SK-N-SH (cell line): ENCODE measurements at regions not wholly inside any gene's neighbourhood (a gene's known extent, or its start where the extent isn't known, plus 50 kb on each side); places are given as distances from the start of the nearest gene placed in this dataset.

Source experiments
- CTCF ChIA-PET: fragments of 300-600, 350-600 bp; formaldehyde crosslinking; extraction: SDS; loops from one replicate; lab custom pipeline; 2021; lab: Yijun Ruan, JAX
- POLR2A ChIA-PET: fragments of 350-600 bp; sonication (Branson Sonifier 250); formaldehyde crosslinking; extraction: SDS; loops from one replicate; lab custom pipeline; 2020; ENCODE audit warnings: antibody characterized with exemption, inconsistent platforms; lab: Yijun Ruan, JAX
- DNase-seq: peaks from one replicate; pipeline ENCODE4 v3.0.0; 2012
- H2AFZ ChIP-seq: fragments of 200-600 bp; sonication (generic); 2 replicates; pipeline ENCODE4 v1.8.1; 2016; ENCODE audit warnings: antibody characterized with exemption, mild to moderate bottlenecking, low read depth
- H3F3A ChIP-seq: fragments of 200-600 bp; sonication (generic); replicated peaks from 2 replicates; pipeline ENCODE3; 2016; ENCODE audit warnings: antibody characterized with exemption, mild to moderate bottlenecking; ENCODE audit not compliant: insufficient read depth
- H3K27ac ChIP-seq, 2 experiments: fragments of 200-500 bp in 1 of 2; fragments of 200-600 bp in 1 of 2; sonication (Bioruptor generic) in 1 of 2; sonication (generic), shearing (Covaris generic) in 1 of 2; 2 replicates each; pipeline versions ENCODE4 v1.5.1 to v1.6.1; 2014 to 2016; ENCODE audit warnings: low read depth in 2 of 2, inconsistent platforms in 1 of 2, low read length in 1 of 2, mild to moderate bottlenecking in 1 of 2, mixed read lengths in 1 of 2
- H3K27me3 ChIP-seq: fragments of 200-600 bp; sonication (generic), shearing (Covaris generic); 2 replicates; pipeline ENCODE4 v1.6.1; 2016; ENCODE audit warnings: mixed run types; ENCODE audit not compliant: insufficient read depth
- H3K36me3 ChIP-seq, 2 experiments: fragments of 200-500 bp in 1 of 2; fragments of 200-600 bp in 1 of 2; sonication (Bioruptor generic) in 1 of 2; sonication (generic) in 1 of 2; replicated peaks in 1 of 2; 2 replicates each; pipeline versions ENCODE3 to v1.5.1; 2014 to 2016; ENCODE audit warnings: low read length in 1 of 2, mild to moderate bottlenecking in 1 of 2; ENCODE audit not compliant: insufficient read depth in 2 of 2, control insufficient read depth in 1 of 2
- H3K4me1 ChIP-seq, 2 experiments: fragments of 200-500 bp in 1 of 2; fragments of 200-600 bp in 1 of 2; sonication (Bioruptor generic) in 1 of 2; sonication (generic), shearing (Covaris generic) in 1 of 2; 2 replicates each; pipeline versions ENCODE4 v1.5.1 to v1.6.1; 2014 to 2016; ENCODE audit warnings: low read depth in 1 of 2, low read length in 1 of 2, mixed run types in 1 of 2; ENCODE audit not compliant: insufficient read depth in 2 of 2, control insufficient read depth in 1 of 2
- H3K4me2 ChIP-seq: fragments of 200-600 bp; sonication (generic), shearing (Covaris generic); 2 replicates; pipeline ENCODE4 v1.6.1; 2017; ENCODE audit warnings: mixed run types
- H3K4me3 ChIP-seq, 2 experiments: fragments of 200-500 bp in 1 of 2; fragments of 200-600 bp in 1 of 2; sonication (Bioruptor generic) in 1 of 2; sonication (generic), shearing (Covaris generic) in 1 of 2; 2 replicates each; pipeline versions ENCODE4 v1.5.1 to v1.8.1; 2014 to 2016; ENCODE audit warnings: low read depth in 2 of 2, inconsistent platforms in 1 of 2, low read length in 1 of 2, mild to moderate bottlenecking in 1 of 2, mixed read lengths in 1 of 2, moderate library complexity in 1 of 2
- H3K79me2 ChIP-seq: fragments of 200-600 bp; sonication (generic); 2 replicates; pipeline ENCODE4 v1.8.1; 2017; ENCODE audit warnings: mild to moderate bottlenecking; ENCODE audit not compliant: insufficient read depth
- H3K9ac ChIP-seq: fragments of 200-600 bp; sonication (generic); 2 replicates; pipeline ENCODE4 v1.6.1; 2017; ENCODE audit warnings: mixed run types
- H3K9me2 ChIP-seq: fragments of 200-600 bp; sonication (generic); 2 replicates; pipeline ENCODE4 v1.6.1; 2017; ENCODE audit warnings: mixed run types
- H3K9me3 ChIP-seq: fragments of 200-600 bp; sonication (generic); 2 replicates; pipeline ENCODE4 v1.6.1; 2017; ENCODE audit warnings: mixed run types, mild to moderate bottlenecking, moderate library complexity
- H4K20me1 ChIP-seq: fragments of 200-600 bp; sonication (generic); 2 replicates; pipeline ENCODE4 v1.6.1; 2017; ENCODE audit warnings: mild to moderate bottlenecking, mixed run types; ENCODE audit not compliant: insufficient read depth
- ELF1 ChIP-seq: IDR thresholded peaks from 2 replicates; pipeline ENCODE4 v1.4.0; 2012
- EP300 ChIP-seq, 2 experiments: IDR thresholded peaks; 2 replicates each; pipeline versions ENCODE4 v1.4.0 to v1.6.1; 2012; ENCODE audit warnings: borderline replicate concordance in 1 of 2, low read depth in 1 of 2, low read length in 1 of 2
- EZH2phosphoT487 ChIP-seq: fragments of 200-600 bp; sonication (generic); IDR thresholded peaks from 2 replicates; pipeline ENCODE4 v1.6.1; 2017; ENCODE audit warnings: low read depth, mixed run types, mild to moderate bottlenecking, antibody characterized with exemption, moderate library complexity, borderline replicate concordance
- FOSL2 ChIP-seq: IDR thresholded peaks from 2 replicates; pipeline ENCODE4 v1.4.0; 2012; ENCODE audit warnings: low read depth, mild to moderate bottlenecking, moderate library complexity, borderline replicate concordance
- MXI1 ChIP-seq: IDR thresholded peaks from 2 replicates; pipeline ENCODE4 v1.6.1; 2012; ENCODE audit warnings: mild to moderate bottlenecking, low read depth, low read length, improper control_type of control experiment
- NFIC ChIP-seq: IDR thresholded peaks from 2 replicates; pipeline ENCODE4 v1.4.0; 2012; ENCODE audit warnings: borderline replicate concordance
- NRF1 ChIP-seq: IDR thresholded peaks from 2 replicates; pipeline ENCODE4 v1.6.1; 2012; ENCODE audit warnings: low read depth, mild to moderate bottlenecking, low read length
- PBX3 ChIP-seq: IDR thresholded peaks from 2 replicates; pipeline ENCODE4; 2012
- TAF1 ChIP-seq: IDR thresholded peaks from 2 replicates; pipeline ENCODE4 v1.6.1; 2012; ENCODE audit warnings: low read depth, mild to moderate bottlenecking, low read length, moderate library complexity, borderline replicate concordance
- YY1 ChIP-seq: IDR thresholded peaks from 2 replicates; pipeline ENCODE4 v1.4.0; 2012; ENCODE audit warnings: low read depth, mild to moderate bottlenecking
- WGBS: methylation state at CpG from one replicate; pipeline ENCODE4 v1.1.6; 2017; ENCODE audit warnings: low lambda C conversion rate; 5-methylcytosine and 5-hydroxymethylcytosine counted together
- TF ChIP-seq, protein P1 (sequence below): fragments of 200-600 bp; sonication (generic); IDR thresholded peaks from 2 replicates; pipeline ENCODE4 v1.6.1; 2017; ENCODE audit warnings: antibody characterized with exemption, mild to moderate bottlenecking, moderate library complexity

GRCh38 chr4:132026166-132026565 is 1122.9 kb upstream of the PCDH10 start:
- Histone ChIP-seq H3K27ac (no peak overlapping the region), H3K27me3 (no peaks in the 10 kb centered on the region), H3K4me1 (no peaks in the 10 kb centered on the region; a peak in 1 of 4 replicates), H3K36me3 (no peaks in the 10 kb centered on the region), H4K20me1 (no peaks in the 10 kb centered on the region), H3K9ac (no peak overlapping the region), H2AFZ (no peak overlapping the region), H3K79me2 (no peaks in the 10 kb centered on the region), H3K4me2 (no peak overlapping the region)
- ChIA-PET POLR2A (no interaction called here), CTCF (interaction anchor here (0.7 kb wide), 1 partner anchor 26 kb away, joined by 3 read pairs; no protein-coding TSS in a partner anchor)
- under 1% methylated on average over 4 of the region's 4 CpGs for WGBS
- no peak for TF ChIP-seq NRF1
- TF ChIP-seq, protein P1, sequence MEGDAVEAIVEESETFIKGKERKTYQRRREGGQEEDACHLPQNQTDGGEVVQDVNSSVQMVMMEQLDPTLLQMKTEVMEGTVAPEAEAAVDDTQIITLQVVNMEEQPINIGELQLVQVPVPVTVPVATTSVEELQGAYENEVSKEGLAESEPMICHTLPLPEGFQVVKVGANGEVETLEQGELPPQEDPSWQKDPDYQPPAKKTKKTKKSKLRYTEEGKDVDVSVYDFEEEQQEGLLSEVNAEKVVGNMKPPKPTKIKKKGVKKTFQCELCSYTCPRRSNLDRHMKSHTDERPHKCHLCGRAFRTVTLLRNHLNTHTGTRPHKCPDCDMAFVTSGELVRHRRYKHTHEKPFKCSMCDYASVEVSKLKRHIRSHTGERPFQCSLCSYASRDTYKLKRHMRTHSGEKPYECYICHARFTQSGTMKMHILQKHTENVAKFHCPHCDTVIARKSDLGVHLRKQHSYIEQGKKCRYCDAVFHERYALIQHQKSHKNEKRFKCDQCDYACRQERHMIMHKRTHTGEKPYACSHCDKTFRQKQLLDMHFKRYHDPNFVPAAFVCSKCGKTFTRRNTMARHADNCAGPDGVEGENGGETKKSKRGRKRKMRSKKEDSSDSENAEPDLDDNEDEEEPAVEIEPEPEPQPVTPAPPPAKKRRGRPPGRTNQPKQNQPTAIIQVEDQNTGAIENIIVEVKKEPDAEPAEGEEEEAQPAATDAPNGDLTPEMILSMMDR = no peak
- no peak for TF ChIP-seq YY1
- TF ChIP-seq FOSL2 = no peak
- TF ChIP-seq, all 33 proteins: peak for 0
- H3K4me3 ChIP-seq = no peak overlapping the region
- DNase-seq = no peak
- H3K9me2 ChIP-seq = no peaks in the 10 kb centered on the region
- no peaks in the 10 kb centered on the region for H3K9me3 ChIP-seq
- H3F3A ChIP-seq = no peaks in the 10 kb centered on the region

DNA sequence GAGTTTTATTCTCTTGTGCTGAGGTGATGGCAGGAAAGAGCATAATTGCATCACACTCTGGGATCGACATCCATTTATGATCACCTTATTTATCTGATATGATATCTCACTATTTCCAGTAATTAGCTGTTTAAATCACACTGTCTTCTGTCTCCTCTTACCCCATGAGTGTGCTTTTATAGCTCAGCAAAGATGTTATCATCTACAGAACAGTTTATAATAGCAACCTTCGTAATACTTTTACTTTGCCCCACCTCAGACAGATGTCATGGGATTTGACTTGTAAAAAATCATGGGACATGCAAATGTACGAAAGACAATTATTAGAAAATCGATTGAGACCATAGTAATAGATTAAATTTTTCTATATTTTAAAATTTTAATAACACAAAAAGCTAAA is 1122.3 kb upstream of the PCDH10 start:
- no peaks in the 10 kb centered on the region for H3F3A ChIP-seq
- H3K4me3 ChIP-seq = no peak overlapping the region
- H3K27me3 ChIP-seq = no peaks in the 10 kb centered on the region
- no peak overlapping the region for H3K9ac ChIP-seq
- no peaks in the 10 kb centered on the region for H4K20me1 ChIP-seq
- CTCF ChIA-PET = interaction anchor here (0.7 to 1.4 kb wide), 2 partner anchors 12 to 25 kb away, joined by 3 read pairs; no protein-coding TSS in a partner anchor
- TF ChIP-seq NFIC (no peak), MXI1 (no peak), EZH2phosphoT487 (no peak), ELF1 (no peak), TAF1 (no peak), PBX3 (no peak), EP300 (IDR thresholded peaks at IDR 0.05; ENCODE audit: borderline replicate concordance in 1 of 2, low read depth in 1 of 2, low read length in 1 of 2) (no peak)
- TF ChIP-seq, all 33 proteins: peak for 0
- no peak overlapping the region for H3K27ac ChIP-seq
- no peak overlapping the region for H3K4me2 ChIP-seq
- DNase-seq = no peak
- POLR2A ChIA-PET = no interaction called here
- H3K4me1 ChIP-seq = no peaks in the 10 kb centered on the region; a peak in 1 of 4 replicates
- WGBS = 1% methylated on average over 4 of the region's 4 CpGs
- no peaks in the 10 kb centered on the region for H3K36me3 ChIP-seq
- H3K9me2 ChIP-seq = no peaks in the 10 kb centered on the region
- no peaks in the 10 kb centered on the region for H3K9me3 ChIP-seq
- no peaks in the 10 kb centered on the region for H3K79me2 ChIP-seq
- no peak overlapping the region for H2AFZ ChIP-seq
